Esophagus muscularis mucosa (tissue), 4 donors: ENCODE measurements at regions not wholly inside any gene's neighbourhood (a gene's known extent, or its start where the extent isn't known, plus 50 kb on each side); places are given as distances from the start of the nearest gene placed in this dataset.

Source experiments
- EP300 ChIP-seq: sonication (generic); formaldehyde crosslinking; IDR thresholded peaks from one replicate; pipeline ENCODE4 v1.6.1; 2017; ENCODE audit warnings: antibody characterized with exemption
- POLR2A ChIP-seq: fragments of 450-650 bp; IDR thresholded peaks from one replicate; pipeline ENCODE4 v1.6.1; 2017; ENCODE audit warnings: antibody characterized with exemption, moderate library complexity, mild to moderate bottlenecking, low read depth
- POLR2AphosphoS5 ChIP-seq, 2 donors: sonication (generic); formaldehyde crosslinking; IDR thresholded peaks; one replicate each; pipeline ENCODE4 v1.6.1; 2017; ENCODE audit warnings: antibody characterized with exemption in 2 of 2
- TF ChIP-seq, protein P1 (sequence below), 3 experiments: fragments of 200-600 bp in 2 of 3; fragments of 450-650 bp in 1 of 3; sonication (generic) in 2 of 3; IDR thresholded peaks; one replicate each; pipeline ENCODE4 v1.5.1; 2017 to 2019; ENCODE audit warnings: antibody characterized with exemption in 3 of 3, mild to moderate bottlenecking in 2 of 3, moderate library complexity in 1 of 3

GRCh38 chr1:58975888-58976287, 192.0 kb upstream of the JUN start:
- TF ChIP-seq, protein P1, sequence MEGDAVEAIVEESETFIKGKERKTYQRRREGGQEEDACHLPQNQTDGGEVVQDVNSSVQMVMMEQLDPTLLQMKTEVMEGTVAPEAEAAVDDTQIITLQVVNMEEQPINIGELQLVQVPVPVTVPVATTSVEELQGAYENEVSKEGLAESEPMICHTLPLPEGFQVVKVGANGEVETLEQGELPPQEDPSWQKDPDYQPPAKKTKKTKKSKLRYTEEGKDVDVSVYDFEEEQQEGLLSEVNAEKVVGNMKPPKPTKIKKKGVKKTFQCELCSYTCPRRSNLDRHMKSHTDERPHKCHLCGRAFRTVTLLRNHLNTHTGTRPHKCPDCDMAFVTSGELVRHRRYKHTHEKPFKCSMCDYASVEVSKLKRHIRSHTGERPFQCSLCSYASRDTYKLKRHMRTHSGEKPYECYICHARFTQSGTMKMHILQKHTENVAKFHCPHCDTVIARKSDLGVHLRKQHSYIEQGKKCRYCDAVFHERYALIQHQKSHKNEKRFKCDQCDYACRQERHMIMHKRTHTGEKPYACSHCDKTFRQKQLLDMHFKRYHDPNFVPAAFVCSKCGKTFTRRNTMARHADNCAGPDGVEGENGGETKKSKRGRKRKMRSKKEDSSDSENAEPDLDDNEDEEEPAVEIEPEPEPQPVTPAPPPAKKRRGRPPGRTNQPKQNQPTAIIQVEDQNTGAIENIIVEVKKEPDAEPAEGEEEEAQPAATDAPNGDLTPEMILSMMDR (IDR thresholded peaks at IDR 0.05), result no peak
- TF ChIP-seq POLR2AphosphoS5 (IDR thresholded peaks at IDR 0.05) (no peak), EP300 (no peak), POLR2A (no peak)
